Neural cell (in vitro differentiated cells): ENCODE measurements at regions not wholly inside any gene's neighbourhood (a gene's known extent, or its start where the extent isn't known, plus 50 kb on each side); places are given as distances from the start of the nearest gene placed in this dataset.

Experiments used
- H2AFZ ChIP-seq: fragments of 200-600, 300-800 bp; sonication (generic), shearing (Covaris generic); 2 replicates; pipeline ENCODE4 v1.6.0; 2014; ENCODE audit warnings: low read depth, mild to moderate bottlenecking, antibody characterized with exemption, low read length, moderate library complexity
- H3F3A ChIP-seq: fragments of 200-600 bp; shearing (Covaris generic); 2 replicates; pipeline ENCODE4 v1.6.1; 2016; ENCODE audit warnings: mild to moderate bottlenecking, moderate library complexity, mixed read lengths, antibody characterized with exemption, low read length; ENCODE audit not compliant: insufficient read depth, poor library complexity, severe bottlenecking
- H3K27ac ChIP-seq: fragments of 200-600, 300-800 bp; sonication (generic), shearing (Covaris generic); 2 replicates; pipeline ENCODE4 v1.5.1; 2014; ENCODE audit warnings: mild to moderate bottlenecking, low read length, moderate library complexity
- H3K27me3 ChIP-seq: fragments of 300-800, 200-600 bp; sonication (generic), shearing (Covaris generic); 2 replicates; pipeline ENCODE4 v1.6.0; 2014; ENCODE audit warnings: mild to moderate bottlenecking, low read depth, low read length, moderate library complexity; ENCODE audit not compliant: insufficient read depth
- H3K36me3 ChIP-seq: fragments of 300-800, 200-600 bp; sonication (generic), shearing (Covaris generic); 2 replicates; pipeline ENCODE4 v1.5.1; 2014; ENCODE audit warnings: mild to moderate bottlenecking, antibody characterized with exemption, low read length, moderate library complexity; ENCODE audit not compliant: insufficient read depth
- H3K4me2 ChIP-seq: fragments of 300-800, 200-600 bp; sonication (generic), shearing (Covaris generic); 2 replicates; pipeline ENCODE4 v1.6.0; 2014; ENCODE audit warnings: mild to moderate bottlenecking, low read length
- H3K4me3 ChIP-seq: fragments of 300-800, 200-600 bp; sonication (generic), shearing (Covaris generic); 2 replicates; pipeline ENCODE4 v1.5.1; 2014; ENCODE audit warnings: mild to moderate bottlenecking, low read length, moderate library complexity
- H3K79me2 ChIP-seq: fragments of 200-600 bp; shearing (Covaris generic); replicated peaks from 2 replicates; pipeline ENCODE4 v1.6.0; 2014; ENCODE audit warnings: mild to moderate bottlenecking, low read length, moderate library complexity; ENCODE audit not compliant: insufficient read depth
- H3K9ac ChIP-seq: fragments of 300-800, 200-600 bp; sonication (generic), shearing (Covaris generic); 2 replicates; pipeline ENCODE4 v1.6.1; 2016; ENCODE audit warnings: mild to moderate bottlenecking, low read length, mixed read lengths
- H3K9me2 ChIP-seq: fragments of 200-600 bp; shearing (Covaris generic); 2 replicates; pipeline ENCODE4 v1.6.1; 2016; ENCODE audit warnings: mild to moderate bottlenecking, low read length, mixed read lengths; ENCODE audit not compliant: insufficient read depth
- H3K9me3 ChIP-seq: fragments of 200-600, 300-800 bp; sonication (generic), shearing (Covaris generic); 2 replicates; pipeline ENCODE4 v1.6.1; 2016; ENCODE audit warnings: mild to moderate bottlenecking, mixed run types, low read length, moderate library complexity, mixed read lengths
- H4K20me1 ChIP-seq: fragments of 200-600 bp; shearing (Covaris generic); 2 replicates; pipeline ENCODE4 v1.6.1; 2016; ENCODE audit warnings: mild to moderate bottlenecking, mixed run types; ENCODE audit not compliant: insufficient read depth
- CTCF ChIP-seq: fragments of 450-650 bp; IDR thresholded peaks from 2 replicates; pipeline ENCODE4 v1.5.1; 2014; ENCODE audit warnings: antibody characterized with exemption, mild to moderate bottlenecking, moderate library complexity; ENCODE audit not compliant: poor library complexity, severe bottlenecking
- EP300 ChIP-seq: fragments of 450-650 bp; conservative IDR thresholded peaks from 2 replicates; pipeline ENCODE4 v1.6.1; 2014; ENCODE audit warnings: antibody characterized with exemption, mild to moderate bottlenecking, moderate library complexity; ENCODE audit not compliant: poor library complexity, severe bottlenecking
- EZH2 ChIP-seq: fragments of 200-600, 300-800 bp; shearing (Covaris generic), sonication (generic); IDR thresholded peaks from 2 replicates; pipeline ENCODE4 v1.6.1; 2014; ENCODE audit warnings: antibody characterized with exemption, low read length, borderline replicate concordance, mild to moderate bottlenecking; ENCODE audit not compliant: insufficient read depth, poor library complexity, severe bottlenecking
- MXI1 ChIP-seq: fragments of 450-650 bp; conservative IDR thresholded peaks from 2 replicates; pipeline ENCODE4 v1.6.1; 2014; ENCODE audit warnings: antibody characterized with exemption, mild to moderate bottlenecking; ENCODE audit not compliant: poor library complexity, severe bottlenecking
- POLR2AphosphoS5 ChIP-seq: IDR thresholded peaks from 2 replicates; pipeline ENCODE4 v1.6.1; 2012
- RAD21 ChIP-seq: fragments of 450-650 bp; conservative IDR thresholded peaks from 2 replicates; pipeline ENCODE4 v1.6.1; 2014; ENCODE audit warnings: antibody characterized with exemption, mild to moderate bottlenecking, moderate library complexity
- SMC3 ChIP-seq: fragments of 450-650 bp; conservative IDR thresholded peaks from 2 replicates; pipeline ENCODE4 v1.6.1; 2014; ENCODE audit warnings: antibody characterized with exemption, mild to moderate bottlenecking, moderate library complexity; ENCODE audit not compliant: poor library complexity
- TAF1 ChIP-seq: IDR thresholded peaks from 2 replicates; pipeline ENCODE4 v1.6.1; 2012; ENCODE audit warnings: low read depth
- TF ChIP-seq, protein P1 (sequence below): IDR thresholded peaks from 2 replicates; pipeline ENCODE4 v1.6.1; 2012; ENCODE audit warnings: borderline replicate concordance

DNA sequence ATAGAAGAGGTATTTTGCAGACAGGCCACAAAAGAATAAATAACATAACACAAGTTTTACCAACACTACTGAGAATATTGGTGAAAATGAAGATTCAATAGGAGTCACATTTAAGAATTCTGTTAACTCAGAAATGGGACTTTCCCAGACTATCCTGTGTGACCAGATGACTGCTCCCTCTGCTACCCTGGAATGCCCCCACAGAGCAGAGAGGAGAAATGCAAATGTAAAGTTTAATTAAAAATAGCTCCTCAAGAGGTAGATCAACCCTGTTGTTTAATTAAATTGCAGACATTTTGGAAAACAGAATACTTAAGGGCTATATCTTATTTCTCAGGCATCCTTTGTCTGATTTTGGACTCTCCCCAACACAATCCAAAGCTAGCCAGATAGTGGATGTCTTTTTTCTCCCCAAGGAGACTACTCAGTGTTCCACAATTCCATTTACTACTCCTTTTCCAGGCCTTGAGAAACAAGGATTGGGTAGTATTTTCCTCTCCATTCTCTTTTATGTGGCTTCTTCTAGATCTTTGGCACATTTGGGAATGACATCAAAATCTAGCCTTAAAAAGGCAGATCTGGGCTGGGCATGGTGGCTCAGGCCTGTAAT is 104.7 kb upstream of the TSC22D1 start:
- no peak overlapping the region for H2AFZ ChIP-seq
- H3K27ac ChIP-seq: no peak overlapping the region
- no peaks in the 10 kb centered on the region for H3K9me3 ChIP-seq
- no peaks in the 10 kb centered on the region for H3K36me3 ChIP-seq
- TF ChIP-seq EP300 (no peak), RAD21 (no peak), MXI1 (no peak), CTCF (no peak), SMC3 (no peak), EZH2 (no peak), POLR2AphosphoS5 (no peak), TAF1 (no peak)
- no peak overlapping the region for H3K9ac ChIP-seq
- H3K4me2 ChIP-seq: no peak overlapping the region
- no peaks in the 10 kb centered on the region for H3K79me2 ChIP-seq
- no peaks in the 10 kb centered on the region for H3F3A ChIP-seq
- no peaks in the 10 kb centered on the region for H3K9me2 ChIP-seq
- no peaks in the 10 kb centered on the region for H4K20me1 ChIP-seq
- H3K4me3 ChIP-seq: no peak overlapping the region
- H3K27me3 ChIP-seq: no peaks in the 10 kb centered on the region

- Histone ChIP-seq H3K4me3 (no peak overlapping the region), H3K36me3 (no peaks in the 10 kb centered on the region), H3K9ac (no peak overlapping the region), H4K20me1 (no peaks in the 10 kb centered on the region), H3K9me2 (no peaks in the 10 kb centered on the region), H3K27me3 (no peaks in the 10 kb centered on the region), H3K79me2 (no peaks in the 10 kb centered on the region), H3K27ac (no peak overlapping the region), H3K9me3 (no peaks in the 10 kb centered on the region), H3K4me2 (no peak overlapping the region), H3F3A (no peaks in the 10 kb centered on the region), H2AFZ (no peak overlapping the region)
- TF ChIP-seq MXI1 (no peak), EP300 (no peak), TAF1 (no peak), RAD21 (no peak), SMC3 (no peak), CTCF (no peak), POLR2AphosphoS5 (no peak), EZH2 (no peak)
- TF ChIP-seq, protein P1, sequence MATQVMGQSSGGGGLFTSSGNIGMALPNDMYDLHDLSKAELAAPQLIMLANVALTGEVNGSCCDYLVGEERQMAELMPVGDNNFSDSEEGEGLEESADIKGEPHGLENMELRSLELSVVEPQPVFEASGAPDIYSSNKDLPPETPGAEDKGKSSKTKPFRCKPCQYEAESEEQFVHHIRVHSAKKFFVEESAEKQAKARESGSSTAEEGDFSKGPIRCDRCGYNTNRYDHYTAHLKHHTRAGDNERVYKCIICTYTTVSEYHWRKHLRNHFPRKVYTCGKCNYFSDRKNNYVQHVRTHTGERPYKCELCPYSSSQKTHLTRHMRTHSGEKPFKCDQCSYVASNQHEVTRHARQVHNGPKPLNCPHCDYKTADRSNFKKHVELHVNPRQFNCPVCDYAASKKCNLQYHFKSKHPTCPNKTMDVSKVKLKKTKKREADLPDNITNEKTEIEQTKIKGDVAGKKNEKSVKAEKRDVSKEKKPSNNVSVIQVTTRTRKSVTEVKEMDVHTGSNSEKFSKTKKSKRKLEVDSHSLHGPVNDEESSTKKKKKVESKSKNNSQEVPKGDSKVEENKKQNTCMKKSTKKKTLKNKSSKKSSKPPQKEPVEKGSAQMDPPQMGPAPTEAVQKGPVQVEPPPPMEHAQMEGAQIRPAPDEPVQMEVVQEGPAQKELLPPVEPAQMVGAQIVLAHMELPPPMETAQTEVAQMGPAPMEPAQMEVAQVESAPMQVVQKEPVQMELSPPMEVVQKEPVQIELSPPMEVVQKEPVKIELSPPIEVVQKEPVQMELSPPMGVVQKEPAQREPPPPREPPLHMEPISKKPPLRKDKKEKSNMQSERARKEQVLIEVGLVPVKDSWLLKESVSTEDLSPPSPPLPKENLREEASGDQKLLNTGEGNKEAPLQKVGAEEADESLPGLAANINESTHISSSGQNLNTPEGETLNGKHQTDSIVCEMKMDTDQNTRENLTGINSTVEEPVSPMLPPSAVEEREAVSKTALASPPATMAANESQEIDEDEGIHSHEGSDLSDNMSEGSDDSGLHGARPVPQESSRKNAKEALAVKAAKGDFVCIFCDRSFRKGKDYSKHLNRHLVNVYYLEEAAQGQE: no peak
Observed at GRCh38 chr13:44679597-44679996, 103.5 kb upstream of the TSC22D1 start.
